DMS153 (cell line): ENCODE measurements at regions not wholly inside any gene's neighbourhood (a gene's known extent, or its start where the extent isn't known, plus 50 kb on each side); places are given as distances from the start of the nearest gene placed in this dataset.

ENCODE experiments used
- DNase-seq: peaks from one replicate; lab custom pipeline; 2025; lab: John Stamatoyannopoulos, UW

- no peak for DNase-seq
Observed at GRCh38 chr12:60872850-60873713, 1277.3 kb downstream of the SLC16A7 start.

GRCh38 chr12:60874091-60874490 is 1278.3 kb downstream of the SLC16A7 start:
- DNase-seq, result no peak

GRCh38 chr12:60920841-60921495 is 1325.1 kb downstream of the SLC16A7 start:
- DNase-seq, result no peak

- no peak for DNase-seq
Observed at GRCh38 chr12:60921541-60921940, 1325.7 kb downstream of the SLC16A7 start.

- DNase-seq, result no peak
Observed at GRCh38 chr12:60926256-60926655, 1330.4 kb downstream of the SLC16A7 start.

GRCh38 chr12:60930151-60930550 is 1330.1 kb upstream of the USP15 start:
- no peak for DNase-seq

GRCh38 chr12:60935981-60936761 is 1324.0 kb upstream of the USP15 start:
- no peak for DNase-seq

GRCh38 chr12:60947533-60947932 is 1312.7 kb upstream of the USP15 start:
- no peak for DNase-seq

- no peak for DNase-seq
Observed at GRCh38 chr12:60967128-60967527, 1293.1 kb upstream of the USP15 start.

GRCh38 chr12:60977966-60978365 is 1282.2 kb upstream of the USP15 start:
- no peak for DNase-seq

GRCh38 chr12:60980558-60980957 is 1279.6 kb upstream of the USP15 start:
- DNase-seq, result no peak

- DNase-seq, result no peak
Observed at GRCh38 chr12:60981473-60981872, 1278.7 kb upstream of the USP15 start.

- no peak for DNase-seq
Observed at GRCh38 chr12:60992087-60992486, 1268.1 kb upstream of the USP15 start.

- no peak for DNase-seq
Observed at GRCh38 chr12:60995256-60995825, 1264.9 kb upstream of the USP15 start.

GRCh38 chr12:60997869-60998378 is 1262.3 kb upstream of the USP15 start:
- DNase-seq, result no peak

GRCh38 chr12:61009192-61009591 is 1251.0 kb upstream of the USP15 start:
- no peak for DNase-seq

- DNase-seq, result no peak
Observed at GRCh38 chr12:61011767-61012423, 1248.3 kb upstream of the USP15 start.

GRCh38 chr12:61018571-61018970 is 1241.6 kb upstream of the USP15 start:
- DNase-seq, result no peak

- DNase-seq, result no peak
Observed at GRCh38 chr12:61023231-61023630, 1237.0 kb upstream of the USP15 start.

GRCh38 chr12:61029516-61029915 is 1230.7 kb upstream of the USP15 start:
- no peak for DNase-seq

- DNase-seq, result no peak
Observed at GRCh38 chr12:61037792-61038191, 1222.4 kb upstream of the USP15 start.

- no peak for DNase-seq
Observed at GRCh38 chr12:61043838-61044237, 1216.4 kb upstream of the USP15 start.
